ENCODE measurements at regions not wholly inside any gene's neighbourhood (a gene's known extent, or its start where the extent isn't known, plus 50 kb on each side); places are given as distances from the start of the nearest gene placed in this dataset.

GRCh38 chr2:45259547-45260160 lies 250.4 kb upstream of the SIX2 start:
- TF ChIP-seq POLR2A (IDR thresholded peaks at IDR 0.05; ENCODE audit: low read depth), result no peak
- TF ChIP-seq, protein P1, sequence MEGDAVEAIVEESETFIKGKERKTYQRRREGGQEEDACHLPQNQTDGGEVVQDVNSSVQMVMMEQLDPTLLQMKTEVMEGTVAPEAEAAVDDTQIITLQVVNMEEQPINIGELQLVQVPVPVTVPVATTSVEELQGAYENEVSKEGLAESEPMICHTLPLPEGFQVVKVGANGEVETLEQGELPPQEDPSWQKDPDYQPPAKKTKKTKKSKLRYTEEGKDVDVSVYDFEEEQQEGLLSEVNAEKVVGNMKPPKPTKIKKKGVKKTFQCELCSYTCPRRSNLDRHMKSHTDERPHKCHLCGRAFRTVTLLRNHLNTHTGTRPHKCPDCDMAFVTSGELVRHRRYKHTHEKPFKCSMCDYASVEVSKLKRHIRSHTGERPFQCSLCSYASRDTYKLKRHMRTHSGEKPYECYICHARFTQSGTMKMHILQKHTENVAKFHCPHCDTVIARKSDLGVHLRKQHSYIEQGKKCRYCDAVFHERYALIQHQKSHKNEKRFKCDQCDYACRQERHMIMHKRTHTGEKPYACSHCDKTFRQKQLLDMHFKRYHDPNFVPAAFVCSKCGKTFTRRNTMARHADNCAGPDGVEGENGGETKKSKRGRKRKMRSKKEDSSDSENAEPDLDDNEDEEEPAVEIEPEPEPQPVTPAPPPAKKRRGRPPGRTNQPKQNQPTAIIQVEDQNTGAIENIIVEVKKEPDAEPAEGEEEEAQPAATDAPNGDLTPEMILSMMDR (IDR thresholded peaks at IDR 0.05), result no peak
- TF ChIP-seq POLR2AphosphoS5 (IDR thresholded peaks at IDR 0.05), result no peak

Data from esophagus muscularis mucosa (tissue), 3 donors.